CD14-positive monocyte (primary cell): ENCODE measurements at regions not wholly inside any gene's neighbourhood (a gene's known extent, or its start where the extent isn't known, plus 50 kb on each side); places are given as distances from the start of the nearest gene placed in this dataset.

Source experiments
- DNase-seq, 3 donors: peaks; one replicate each; pipeline ENCODE4 v3.0.0-alpha.2; 2011 to 2022
- H2AFZ ChIP-seq: 2 replicates; pipeline ENCODE4 v1.6.0; 2012; ENCODE audit warnings: mild to moderate bottlenecking, low read depth, low read length, inconsistent platforms; ENCODE audit not compliant: insufficient read depth, poor library complexity, severe bottlenecking
- H3K27ac ChIP-seq, 2 donors: 1 replicate in 1 of 2; 2 replicates in 1 of 2; pipeline ENCODE4 v1.5.1; 2012 to 2013; ENCODE audit warnings: low read length in 2 of 2, control low read depth in 1 of 2, inconsistent platforms in 1 of 2, low read depth in 1 of 2, mild to moderate bottlenecking in 1 of 2
- H3K27me3 ChIP-seq, 2 donors: one replicate each; pipeline versions ENCODE4 v1.6.0 to v1.6.1; 2011 to 2013; ENCODE audit warnings: low read length in 2 of 2; ENCODE audit not compliant: control insufficient read depth in 2 of 2, insufficient read depth in 2 of 2
- H3K36me3 ChIP-seq, 2 donors: replicated peaks in 1 of 2; 1 replicate in 1 of 2; 2 replicates in 1 of 2; pipeline versions ENCODE4 v1.5.1 to v1.6.1; 2012 to 2013; ENCODE audit warnings: low read length in 2 of 2, control low read depth in 1 of 2, inconsistent platforms in 1 of 2, mild to moderate bottlenecking in 1 of 2; ENCODE audit not compliant: insufficient read depth in 2 of 2, control insufficient read depth in 1 of 2
- H3K4me1 ChIP-seq, 2 donors: 1 replicate in 1 of 2; 2 replicates in 1 of 2; pipeline versions ENCODE4 v1.5.1 to v1.6.1; 2012 to 2013; ENCODE audit warnings: low read length in 2 of 2, control low read depth in 1 of 2, inconsistent platforms in 1 of 2, mild to moderate bottlenecking in 1 of 2, moderate library complexity in 1 of 2; ENCODE audit not compliant: insufficient read depth in 2 of 2, control insufficient read depth in 1 of 2
- H3K4me2 ChIP-seq: replicated peaks from 2 replicates; pipeline ENCODE3; 2012; ENCODE audit warnings: low read length, moderate library complexity, mild to moderate bottlenecking; ENCODE audit not compliant: poor library complexity, severe bottlenecking; ENCODE audit errors: extremely low read depth
- H3K4me3 ChIP-seq, 3 experiments: fragments of 200-600 bp in 1 of 3; sonication (generic) in 1 of 3; replicated peaks in 1 of 3; 1 replicate in 2 of 3; 2 replicates in 1 of 3; pipeline ENCODE4 v1.5.1; 2011 to 2013; ENCODE audit warnings: low read length in 3 of 3, mild to moderate bottlenecking in 3 of 3, control low read depth in 2 of 3, low read depth in 2 of 3, inconsistent platforms in 1 of 3, moderate library complexity in 1 of 3
- H3K79me2 ChIP-seq: 2 replicates; pipeline ENCODE4 v1.6.0; 2012; ENCODE audit warnings: mild to moderate bottlenecking, control low read depth, inconsistent platforms, low read length, moderate library complexity; ENCODE audit not compliant: insufficient read depth
- H3K9ac ChIP-seq: 2 replicates; pipeline ENCODE4 v1.6.0; 2017; ENCODE audit warnings: low read length, mild to moderate bottlenecking; ENCODE audit not compliant: insufficient read depth, poor library complexity, severe bottlenecking
- H3K9me3 ChIP-seq, 2 donors: replicated peaks in 1 of 2; 1 replicate in 1 of 2; 2 replicates in 1 of 2; pipeline versions ENCODE4 v1.5.1 to v1.6.1; 2012 to 2013; ENCODE audit warnings: low read length in 2 of 2, control low read depth in 1 of 2; ENCODE audit not compliant: control insufficient read depth in 1 of 2, insufficient read depth in 1 of 2
- H4K20me1 ChIP-seq: 2 replicates; pipeline ENCODE4 v1.6.0; 2012; ENCODE audit warnings: mild to moderate bottlenecking, low read length, control low read depth, moderate library complexity; ENCODE audit not compliant: insufficient read depth
- H3K27ac Mint-ChIP-seq, 7 donors: one replicate each; pipeline ENCODE4 v1.8.0; 2020; ENCODE audit warnings: mild to moderate bottlenecking in 7 of 7, mixed read lengths in 7 of 7, moderate library complexity in 6 of 7, inconsistent platforms in 2 of 7
- H3K27me3 Mint-ChIP-seq, 3 donors: one replicate each; pipeline ENCODE4 v1.8.0; 2021 to 2022; ENCODE audit warnings: low read depth in 3 of 3, mild to moderate bottlenecking in 3 of 3, mixed read lengths in 3 of 3, moderate library complexity in 3 of 3, inconsistent platforms in 1 of 3
- H3K36me3 Mint-ChIP-seq, 2 donors: one replicate each; pipeline ENCODE4 v1.8.0; 2020; ENCODE audit warnings: mixed read lengths in 2 of 2, inconsistent platforms in 1 of 2, mild to moderate bottlenecking in 1 of 2
- H3K4me1 Mint-ChIP-seq: one replicate; pipeline ENCODE4 v1.8.0; 2020; ENCODE audit warnings: mild to moderate bottlenecking, mixed read lengths
- H3K4me3 Mint-ChIP-seq, 2 donors: one replicate each; pipeline ENCODE4 v1.8.0; 2020; ENCODE audit warnings: mild to moderate bottlenecking in 2 of 2, mixed read lengths in 2 of 2, moderate library complexity in 1 of 2
- H3K9me3 Mint-ChIP-seq, 7 donors: one replicate each; pipeline ENCODE4 v1.8.0; 2020 to 2022; ENCODE audit warnings: mixed read lengths in 7 of 7, mild to moderate bottlenecking in 6 of 7, moderate library complexity in 6 of 7, inconsistent platforms in 2 of 7
- CTCF ChIP-seq: fragments of 200-600 bp; IDR thresholded peaks from one replicate; pipeline ENCODE4 v1.8.0; 2022; ENCODE audit warnings: antibody characterized with exemption, mild to moderate bottlenecking
- WGBS: methylation state at CpG from one replicate; pipeline ENCODE4 v1.1.5; 2013; ENCODE audit warnings: missing lambda C conversion rate; ENCODE audit not compliant: insufficient coverage; 5-methylcytosine and 5-hydroxymethylcytosine counted together
- intact Hi-C, 2 donors: fragments of 100-400 bp; cut with micrococcal nuclease; formaldehyde crosslinking; loops; one replicate each; pipeline versions ENCODE4 v1.15.0 to v1.15.1; 2023

- Histone ChIP-seq H3K9me3 (no peaks in the 10 kb centered on the region), H3K36me3 (no peaks in the 10 kb centered on the region), H3K4me3 (no peak overlapping the region), H3K79me2 (no peaks in the 10 kb centered on the region), H2AFZ (no peak overlapping the region), H3K27ac (no peak overlapping the region), H4K20me1 (no peaks in the 10 kb centered on the region), H3K4me1 (peaks cover 10 to 11% of the 10 kb centered on the region in 2 donors), H3K9ac (no peak overlapping the region), H3K4me2 (no peak overlapping the region), H3K27me3 (no peaks in the 10 kb centered on the region)
- Mint-ChIP-seq H3K27ac (no peak overlapping the region), H3K27me3 (peaks cover 2 to 7% (median 5%) of the 10 kb centered on the region in 3 donors), H3K4me3 (no peak overlapping the region), H3K9me3 (peaks cover 0 to 7% (median 4%) of the 10 kb centered on the region in 7 donors), H3K4me1 (peaks cover 13% of the 10 kb centered on the region), H3K36me3 (peaks cover 2 to 3% of the 10 kb centered on the region in 2 donors)
- WGBS: 86% methylated on average over 11 of the region's 11 CpGs
- no peak for DNase-seq
- intact Hi-C loops: loop anchor here (5.0 to 10.0 kb wide), 2 partner anchors 136 to 148 kb away; partner anchors contain the start of gene ACSL1 (in 1 of the 2)
- no peak for TF ChIP-seq CTCF
Measured at GRCh38 chr4:184960505-184960971, 57.8 kb upstream of the HELT start.

- no peak overlapping the region for H2AFZ ChIP-seq
- WGBS: 71% methylated on average over 5 of the region's 8 CpGs
Measured at GRCh38 chr4:184961660-184962059, 56.6 kb upstream of the HELT start.

More at GRCh38 chr4:184961660-184962059, 56.6 kb upstream of the HELT start:
- Mint-ChIP-seq H3K27me3 (peaks cover 2 to 13% (median 5%) of the 10 kb centered on the region in 3 donors), H3K4me1 (peaks cover 13% of the 10 kb centered on the region), H3K36me3 (peaks cover 2 to 3% of the 10 kb centered on the region in 2 donors), H3K4me3 (no peak overlapping the region), H3K9me3 (peaks cover 0 to 12% (median 8%) of the 10 kb centered on the region in 7 donors), H3K27ac (no peak overlapping the region)
- no peaks in the 10 kb centered on the region for H3K79me2 ChIP-seq
- no peak for DNase-seq
- H3K36me3 ChIP-seq: no peaks in the 10 kb centered on the region
- TF ChIP-seq CTCF: no peak
- no peak overlapping the region for H3K9ac ChIP-seq
- no peaks in the 10 kb centered on the region for H3K27me3 ChIP-seq
- no peaks in the 10 kb centered on the region for H4K20me1 ChIP-seq
- peaks cover 10 to 11% of the 10 kb centered on the region in 2 donors for H3K4me1 ChIP-seq
- no peak overlapping the region for H3K4me2 ChIP-seq
- H3K4me3 ChIP-seq: no peak overlapping the region
- intact Hi-C loops: loop anchor here (5.0 to 10.0 kb wide), 2 partner anchors 137 to 149 kb away; partner anchors contain the start of gene ACSL1 (in 1 of the 2)
- no peaks in the 10 kb centered on the region for H3K9me3 ChIP-seq
- H3K27ac ChIP-seq: no peak overlapping the region
